Iris pigment epithelial cell (primary cell): ENCODE measurements at regions not wholly inside any gene's neighbourhood (a gene's known extent, or its start where the extent isn't known, plus 50 kb on each side); places are given as distances from the start of the nearest gene placed in this dataset.
"Not testable (repeated sequence)": the region's sequence is repeated elsewhere in the genome, so short reads cannot be mapped to it uniquely, and the experiment has no call there.

Experiments used
- DNase-seq: peaks from one replicate; pipeline ENCODE4 v3.0.0-alpha.2; 2011; ENCODE audit warnings: low read depth

DNA sequence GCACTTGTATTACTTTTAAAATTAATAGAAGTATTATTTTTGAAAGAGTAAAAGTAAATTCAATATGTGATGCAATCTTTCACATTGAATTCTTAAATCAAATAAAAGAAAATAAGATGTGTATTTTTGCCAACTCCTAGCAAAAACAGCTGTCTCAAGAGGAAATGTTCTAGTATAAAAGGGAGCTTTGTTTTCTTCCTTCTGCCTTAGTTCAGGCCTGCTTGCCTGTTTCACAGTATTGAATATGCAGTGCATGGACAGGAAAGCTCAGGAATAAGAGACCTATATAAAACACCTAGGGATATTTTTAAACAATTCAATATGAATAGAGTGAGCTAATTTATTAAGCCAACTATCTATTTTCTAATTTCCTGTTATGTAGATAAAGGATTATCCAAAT, 294.8 kb upstream of the G2E3 start:
- DNase-seq = no peak

- no peak for DNase-seq
Measured at GRCh38 chr14:30266290-30266689, 292.7 kb upstream of the G2E3 start.

GRCh38 chr14:30267141-30267540, 291.8 kb upstream of the G2E3 start:
- peak; percentile 61 for DNase-seq

- peak; percentile 85 for DNase-seq
Measured at GRCh38 chr14:30270200-30271161, 288.5 kb upstream of the G2E3 start.

GRCh38 chr14:30271811-30272323, 287.1 kb upstream of the G2E3 start:
- DNase-seq = no peak

- DNase-seq = no peak
Measured at GRCh38 chr14:30272848-30273832, 285.8 kb upstream of the G2E3 start.

DNA sequence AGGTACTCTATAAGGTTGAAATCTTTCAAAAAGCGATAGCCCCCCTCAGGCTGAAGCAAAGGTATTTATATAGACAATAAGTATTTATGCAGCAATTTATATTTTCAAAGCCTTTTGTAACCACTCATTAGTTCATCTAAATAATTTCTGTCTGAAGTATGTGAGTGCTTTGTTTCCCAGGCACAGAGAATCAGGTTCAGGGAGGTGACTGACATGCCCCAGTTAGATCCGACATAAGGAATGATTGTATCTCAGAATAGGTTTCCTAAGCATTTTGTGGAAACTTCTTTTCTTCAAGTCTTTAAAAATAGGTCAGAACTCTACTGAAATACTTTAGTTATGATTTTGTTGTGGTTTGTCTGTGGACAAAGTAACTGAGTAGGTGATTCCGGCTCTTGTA, 283.4 kb upstream of the G2E3 start:
- DNase-seq = no peak

DNA sequence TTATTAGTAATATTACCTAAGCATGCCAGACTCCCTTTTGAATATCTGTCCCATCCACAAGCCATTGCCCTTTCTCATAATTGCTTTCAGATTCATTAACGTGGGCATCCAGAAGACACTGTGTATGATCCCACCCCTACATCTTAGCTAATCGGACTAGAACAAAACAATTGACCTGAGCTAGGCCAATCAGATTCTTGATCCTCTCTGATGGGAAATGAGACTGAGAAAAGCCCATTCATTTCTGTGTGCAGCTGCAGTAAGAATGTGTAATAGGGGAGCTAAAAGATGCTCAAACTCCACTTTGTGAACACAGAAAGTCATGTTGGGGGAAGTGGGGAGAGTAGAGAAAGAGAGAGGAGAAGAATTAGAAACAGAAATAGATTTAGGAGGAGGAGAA, 281.7 kb upstream of the G2E3 start:
- DNase-seq = no peak

DNA sequence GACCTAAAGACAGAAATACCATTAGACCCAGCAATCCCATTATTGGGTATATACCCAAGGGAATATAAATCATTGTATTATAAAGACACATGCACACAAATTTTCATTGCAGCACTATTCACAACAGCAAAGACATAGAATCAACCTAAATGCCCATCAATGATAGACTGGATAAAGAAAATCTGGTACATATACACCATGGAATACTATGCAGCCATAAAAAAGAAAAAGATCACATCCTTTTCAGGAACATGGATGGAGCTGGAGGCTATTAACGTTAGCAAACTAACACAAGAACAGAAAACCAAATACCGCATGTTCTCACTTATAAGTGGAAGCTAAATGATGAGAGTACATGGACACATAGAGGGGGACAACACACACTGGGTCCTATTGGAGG, 280.1 kb upstream of the G2E3 start:
- not testable (repeated sequence) for DNase-seq

- DNase-seq = peak; percentile 67
Measured at GRCh38 chr14:30283822-30284446, 275.0 kb upstream of the G2E3 start.

- no peak for DNase-seq
Measured at GRCh38 chr14:30284808-30285207, 274.1 kb upstream of the G2E3 start.

DNA sequence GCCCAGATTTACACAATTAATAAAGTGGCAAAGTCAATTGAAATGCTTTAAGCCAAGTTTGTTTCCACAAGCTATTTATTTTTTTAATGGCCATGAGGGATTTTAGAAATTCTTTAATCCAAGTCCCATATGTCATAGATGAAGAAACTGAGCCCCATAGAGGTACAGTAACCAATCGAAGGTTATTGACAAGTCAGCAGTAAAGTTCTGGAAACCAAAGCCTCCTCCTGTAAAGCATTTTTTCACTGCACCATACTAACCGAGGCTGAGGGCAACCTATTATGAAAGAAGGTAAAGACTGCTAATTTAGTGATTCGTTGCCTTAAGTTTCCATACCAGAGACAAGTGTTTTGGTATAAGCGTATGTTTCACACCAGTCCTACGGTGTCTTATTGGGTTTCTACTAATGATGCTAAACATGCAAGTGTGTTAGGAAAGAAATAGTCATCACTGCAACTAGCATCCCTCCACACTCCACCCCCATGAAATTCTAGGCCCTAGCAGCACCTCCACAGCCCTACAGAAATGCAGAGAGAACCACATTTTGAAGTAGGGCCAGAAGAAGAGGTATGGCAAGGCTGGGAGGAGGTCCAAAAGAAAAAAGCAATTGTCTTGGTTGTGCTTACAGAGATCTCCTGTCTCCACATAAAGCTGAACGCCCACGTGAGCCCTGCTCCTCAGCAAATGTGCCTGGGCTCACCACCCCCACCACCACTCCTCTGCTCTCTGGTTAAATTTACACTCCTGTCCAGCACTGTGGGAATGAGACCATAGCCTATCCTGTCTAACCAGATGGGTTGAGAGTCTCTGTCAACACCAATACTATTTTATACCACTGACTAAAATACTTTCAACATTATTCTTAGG, 271.1 kb upstream of the G2E3 start:
- DNase-seq = no peak

DNA sequence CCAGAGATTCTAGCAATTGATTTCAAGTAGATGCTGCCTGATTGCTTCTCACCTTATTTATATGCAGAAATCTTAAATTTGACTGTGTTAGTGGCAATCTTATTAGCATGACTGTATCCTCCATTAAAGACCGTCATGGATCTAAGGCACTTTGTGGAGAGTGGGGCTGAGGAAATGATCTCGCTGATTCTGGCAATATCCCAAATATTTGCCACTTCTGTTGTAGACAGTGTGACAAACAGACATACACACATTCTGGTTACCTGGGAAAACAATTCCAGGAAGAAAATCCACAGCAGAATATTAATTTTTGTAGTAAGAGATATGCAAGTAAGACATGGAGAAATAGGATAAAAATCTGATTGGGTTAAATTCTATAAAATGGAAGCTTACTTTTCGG, 269.0 kb upstream of the G2E3 start:
- DNase-seq = no peak

DNA sequence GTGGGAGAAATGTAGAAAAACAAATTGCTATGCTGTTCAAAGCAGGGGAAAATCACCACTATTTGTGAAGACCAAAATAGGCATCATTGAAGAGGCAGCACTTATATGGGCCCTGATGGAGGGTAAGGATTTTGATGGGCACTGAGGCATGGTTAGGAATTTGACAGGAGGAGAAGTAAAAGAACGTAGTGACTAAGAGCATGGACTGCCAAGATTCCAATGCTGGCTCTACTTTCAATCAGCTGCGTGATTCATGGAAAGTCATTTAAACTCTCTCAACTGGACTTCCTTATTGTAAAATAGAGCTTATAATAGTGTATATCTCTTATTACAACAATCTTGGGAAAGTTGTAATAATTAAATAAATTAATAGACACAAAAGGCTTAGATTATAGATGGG, 267.7 kb upstream of the G2E3 start:
- peak; percentile 81 for DNase-seq

DNA sequence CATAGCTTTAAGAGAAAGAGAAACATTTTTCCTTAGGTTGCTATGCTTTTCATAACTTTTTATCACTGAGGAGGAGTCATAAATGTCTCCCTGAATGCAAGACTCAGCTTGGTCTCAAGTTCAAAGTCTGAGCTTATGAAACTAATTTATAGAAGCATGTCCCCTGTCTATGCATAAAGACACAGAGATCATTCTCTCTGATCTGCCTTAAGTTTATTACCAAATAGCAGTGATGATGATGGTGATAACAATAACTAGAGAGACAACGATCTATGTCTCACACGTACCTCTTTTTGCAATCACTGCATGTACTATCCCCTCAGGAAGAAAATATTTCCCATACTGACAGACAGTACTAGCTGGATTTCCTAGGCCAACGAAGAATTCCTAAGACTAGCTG, 266.4 kb upstream of the G2E3 start:
- no peak for DNase-seq

- DNase-seq = no peak
Measured at GRCh38 chr14:30295980-30296379, 263.0 kb upstream of the G2E3 start.

- no peak for DNase-seq
Measured at GRCh38 chr14:30296931-30297405, 262.0 kb upstream of the G2E3 start.

DNA sequence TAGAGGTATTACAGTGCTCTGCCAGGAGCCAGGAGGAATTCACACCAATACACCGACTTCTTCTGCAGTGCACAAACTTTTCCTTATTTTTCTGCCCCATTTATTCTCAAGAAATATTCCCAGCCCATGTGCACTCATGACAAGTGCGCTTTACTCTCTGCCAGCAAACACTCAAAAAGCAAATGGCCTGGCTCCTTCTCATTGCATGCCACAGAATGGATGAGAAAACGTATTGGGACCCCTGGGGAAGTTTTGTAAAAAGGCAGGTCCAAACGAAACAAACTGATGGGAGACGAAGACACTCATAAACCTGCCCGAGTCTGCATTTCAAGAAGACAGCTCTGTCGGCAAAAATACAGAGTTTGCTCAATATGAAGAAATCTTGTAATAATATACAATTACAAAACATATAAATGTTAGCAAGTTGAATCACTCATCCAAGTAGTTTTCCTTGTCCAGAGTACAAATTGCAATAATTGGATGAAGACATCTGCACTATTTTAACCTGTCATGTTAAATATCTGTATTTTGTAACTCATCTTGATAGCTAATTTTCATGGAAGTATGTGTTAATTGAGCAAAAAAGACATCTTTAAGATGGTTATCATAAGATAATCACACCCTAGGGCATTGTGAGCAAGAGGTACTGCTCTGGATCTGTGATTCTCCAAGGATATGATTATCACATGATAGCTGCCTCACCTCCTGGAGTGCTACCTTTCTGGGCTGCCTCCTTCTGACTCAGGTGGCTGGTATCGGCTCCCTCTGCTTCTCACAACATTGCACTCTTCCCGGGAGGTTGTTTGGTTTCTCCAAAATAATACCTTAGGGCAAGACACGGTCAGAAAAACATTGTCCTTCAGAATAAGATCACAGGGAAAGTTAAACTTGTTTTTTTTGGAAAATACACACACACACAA, 260.8 kb upstream of the G2E3 start:
- no peak for DNase-seq

- no peak for DNase-seq
Measured at GRCh38 chr14:30299915-30300314, 259.0 kb upstream of the G2E3 start.

GRCh38 chr14:30303350-30303749, 255.6 kb upstream of the G2E3 start:
- DNase-seq = no peak
